ENCODE measurements at regions not wholly inside any gene's neighbourhood (a gene's known extent, or its start where the extent isn't known, plus 50 kb on each side); places are given as distances from the start of the nearest gene placed in this dataset.

- TF ChIP-seq, protein P1, sequence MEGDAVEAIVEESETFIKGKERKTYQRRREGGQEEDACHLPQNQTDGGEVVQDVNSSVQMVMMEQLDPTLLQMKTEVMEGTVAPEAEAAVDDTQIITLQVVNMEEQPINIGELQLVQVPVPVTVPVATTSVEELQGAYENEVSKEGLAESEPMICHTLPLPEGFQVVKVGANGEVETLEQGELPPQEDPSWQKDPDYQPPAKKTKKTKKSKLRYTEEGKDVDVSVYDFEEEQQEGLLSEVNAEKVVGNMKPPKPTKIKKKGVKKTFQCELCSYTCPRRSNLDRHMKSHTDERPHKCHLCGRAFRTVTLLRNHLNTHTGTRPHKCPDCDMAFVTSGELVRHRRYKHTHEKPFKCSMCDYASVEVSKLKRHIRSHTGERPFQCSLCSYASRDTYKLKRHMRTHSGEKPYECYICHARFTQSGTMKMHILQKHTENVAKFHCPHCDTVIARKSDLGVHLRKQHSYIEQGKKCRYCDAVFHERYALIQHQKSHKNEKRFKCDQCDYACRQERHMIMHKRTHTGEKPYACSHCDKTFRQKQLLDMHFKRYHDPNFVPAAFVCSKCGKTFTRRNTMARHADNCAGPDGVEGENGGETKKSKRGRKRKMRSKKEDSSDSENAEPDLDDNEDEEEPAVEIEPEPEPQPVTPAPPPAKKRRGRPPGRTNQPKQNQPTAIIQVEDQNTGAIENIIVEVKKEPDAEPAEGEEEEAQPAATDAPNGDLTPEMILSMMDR (conservative IDR thresholded peaks at IDR 0.05; ENCODE audit: low read depth, low read length) = no peak
- DNase-seq (ENCODE audit: low read depth) = no peak
- no peak overlapping the region for H3K4me3 ChIP-seq (ENCODE audit: low read depth, low read length)
Observed at GRCh38 chr6:95204178-95204577, 373.2 kb upstream of the MANEA start.

DNA sequence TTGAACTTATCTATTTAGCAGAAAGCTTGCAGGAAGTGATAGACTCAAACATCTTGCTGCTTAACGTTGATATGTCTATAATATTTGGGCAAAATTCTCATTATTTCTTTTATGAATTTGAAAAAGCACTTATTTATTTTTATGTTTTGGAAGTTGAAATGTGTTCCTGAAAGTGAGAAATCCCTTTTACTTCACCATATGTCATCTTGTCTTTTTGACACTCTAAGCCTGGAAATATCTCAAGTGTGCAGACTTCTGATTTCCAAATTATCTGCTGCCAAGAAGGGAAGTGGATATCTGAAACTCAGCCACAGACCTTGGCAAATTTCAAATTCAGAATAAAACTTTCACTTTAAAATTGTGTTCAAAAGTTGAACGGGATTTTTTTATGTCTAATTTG is 368.7 kb upstream of the MANEA start:
- TF ChIP-seq, protein P1 (conservative IDR thresholded peaks at IDR 0.05; ENCODE audit: low read depth, low read length) = no peak
- DNase-seq (ENCODE audit: low read depth) = no peak
- no peak overlapping the region for H3K4me3 ChIP-seq (ENCODE audit: low read depth, low read length)

DNA sequence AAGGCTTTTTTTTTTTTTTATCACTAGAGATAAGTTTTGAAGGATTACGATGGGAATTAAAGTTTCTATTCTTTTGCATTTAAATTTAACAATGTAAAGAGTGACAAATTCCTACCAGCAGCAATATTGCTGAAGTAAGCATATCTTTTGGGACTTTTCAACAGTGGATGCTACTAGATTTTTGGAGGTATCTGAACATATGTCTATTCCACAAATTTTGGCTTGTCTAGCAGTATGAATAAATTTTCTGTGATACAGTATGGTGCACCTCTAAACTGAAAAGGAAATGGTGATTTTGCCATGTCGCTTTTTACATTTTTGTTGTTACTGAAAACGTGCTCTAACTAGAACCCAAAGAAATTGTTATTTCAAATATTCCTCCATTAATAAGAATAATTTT is 368.3 kb upstream of the MANEA start:
- no peak for DNase-seq (ENCODE audit: low read depth)
- no peak overlapping the region for H3K4me3 ChIP-seq (ENCODE audit: low read depth, low read length)
- TF ChIP-seq, protein P1 (conservative IDR thresholded peaks at IDR 0.05; ENCODE audit: low read depth, low read length) = no peak

- no peak for DNase-seq (ENCODE audit: low read depth)
- TF ChIP-seq, protein P1 (conservative IDR thresholded peaks at IDR 0.05; ENCODE audit: low read depth, low read length) = no peak
- no peak overlapping the region for H3K4me3 ChIP-seq (ENCODE audit: low read depth, low read length)
Observed at GRCh38 chr6:95216555-95216954, 360.8 kb upstream of the MANEA start.

GRCh38 chr6:95227351-95227750 is 350.0 kb upstream of the MANEA start:
- H3K4me3 ChIP-seq (ENCODE audit: low read depth, low read length) = no peak overlapping the region
- TF ChIP-seq, protein P1 (conservative IDR thresholded peaks at IDR 0.05; ENCODE audit: low read depth, low read length) = no peak
- no peak for DNase-seq (ENCODE audit: low read depth)

GRCh38 chr6:95228636-95229035 is 348.7 kb upstream of the MANEA start:
- no peak overlapping the region for H3K4me3 ChIP-seq (ENCODE audit: low read depth, low read length)
- TF ChIP-seq, protein P1 (conservative IDR thresholded peaks at IDR 0.05; ENCODE audit: low read depth, low read length) = no peak
- no peak for DNase-seq (ENCODE audit: low read depth)

DNA sequence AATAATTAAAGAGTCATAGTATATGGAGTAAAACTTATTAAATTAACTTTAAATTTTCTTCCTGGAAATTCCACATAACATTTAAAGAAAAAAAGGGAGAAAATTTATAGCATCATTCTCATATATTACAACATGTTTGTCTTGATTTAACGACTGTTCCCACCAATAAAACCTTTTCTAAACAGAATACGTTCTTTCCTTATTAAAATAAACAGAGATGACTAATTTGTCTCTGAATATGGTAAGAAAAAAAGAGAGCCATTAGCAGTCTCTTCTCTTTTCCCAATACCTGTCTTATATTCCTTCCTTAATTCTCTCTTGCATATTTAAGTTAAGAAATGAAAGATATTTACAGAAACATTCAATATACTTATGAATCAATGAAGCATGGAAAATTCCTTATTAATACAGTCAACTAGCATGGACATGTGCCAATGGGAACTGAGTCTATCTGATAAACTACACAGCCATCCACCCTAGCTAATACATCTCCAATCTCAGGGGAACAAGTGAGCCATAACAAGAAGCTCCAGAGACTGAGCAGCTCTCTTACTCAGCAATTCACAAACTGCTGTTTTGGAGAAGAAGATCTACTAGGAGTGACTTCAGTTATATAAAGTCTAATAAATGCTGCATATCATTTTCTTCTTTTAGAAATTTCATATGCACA is 347.1 kb upstream of the MANEA start:
- TF ChIP-seq, protein P1 (conservative IDR thresholded peaks at IDR 0.05; ENCODE audit: low read depth, low read length) = no peak

More for the DNA sequence above, 347.1 kb upstream of the MANEA start:
- H3K4me3 ChIP-seq (ENCODE audit: low read depth, low read length) = no peak overlapping the region
- DNase-seq (ENCODE audit: low read depth) = no peak
